ENCODE measurements at regions not wholly inside any gene's neighbourhood (a gene's known extent, or its start where the extent isn't known, plus 50 kb on each side); places are given as distances from the start of the nearest gene placed in this dataset.

DNA sequence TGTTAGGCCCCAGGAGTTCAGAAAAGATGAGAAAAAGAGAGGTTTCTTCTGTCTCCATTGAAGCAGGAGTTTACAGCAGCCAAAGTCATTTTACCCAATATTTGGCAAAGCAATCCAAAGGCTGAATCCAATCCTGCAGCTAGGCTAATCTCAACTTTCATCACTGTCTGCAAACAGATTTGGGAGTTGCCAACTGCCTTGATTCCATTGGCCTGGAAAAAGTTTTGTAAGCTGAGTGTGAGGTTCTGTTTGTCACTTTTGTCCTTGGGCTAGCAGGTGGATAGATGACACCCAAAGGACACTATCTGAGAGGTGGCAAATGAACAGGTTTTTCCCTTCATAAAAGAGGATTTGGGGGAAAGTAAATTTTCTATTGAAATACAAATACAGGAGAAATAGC is 56.6 kb upstream of the SETBP1 start:
- DNase-seq, result no peak

DNA sequence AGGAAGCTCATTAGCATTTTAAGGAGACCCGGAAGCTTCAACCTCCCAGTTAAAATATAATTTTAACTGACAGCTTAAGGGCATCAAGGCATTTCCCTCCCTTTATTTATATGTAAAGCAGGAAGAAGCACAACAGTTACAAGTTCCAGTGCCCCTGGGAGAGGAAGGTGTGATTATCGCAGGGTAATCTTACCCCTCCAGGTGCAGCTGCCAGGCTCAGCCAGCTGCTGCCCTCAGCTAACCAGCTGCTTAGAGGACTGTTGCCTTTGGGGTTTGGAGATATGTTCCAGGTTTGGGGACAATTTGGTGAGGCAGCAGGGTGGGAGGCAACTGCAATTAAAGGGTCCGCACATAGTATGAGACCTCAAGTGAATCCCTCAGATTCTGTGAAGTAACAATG is 55.3 kb upstream of the SETBP1 start:
- DNase-seq, result no peak

GRCh38 chr18:44626236-44626635 is 54.5 kb upstream of the SETBP1 start:
- no peak for DNase-seq

- no peak for DNase-seq
Measured at GRCh38 chr18:44626807-44627206, 53.9 kb upstream of the SETBP1 start.

- DNase-seq, result no peak
Measured at GRCh38 chr18:44627280-44627679, 53.4 kb upstream of the SETBP1 start.

GRCh38 chr18:44629406-44629805 is 51.3 kb upstream of the SETBP1 start:
- no peak for DNase-seq

GRCh38 chr18:44630118-44630517 is 50.6 kb upstream of the SETBP1 start:
- no peak for DNase-seq

Measured in CD4-positive, alpha-beta T cell treated with Interleukin-10 for 1 hour (primary cell).